ENCODE measurements at regions not wholly inside any gene's neighbourhood (a gene's known extent, or its start where the extent isn't known, plus 50 kb on each side); places are given as distances from the start of the nearest gene placed in this dataset.
A peak's percentile ranks its signal among the peaks of the same experiment; 100 is the strongest.

GRCh38 chr18:25962919-25963318, 127.5 kb downstream of the SS18 start:
- in situ Hi-C loops (cut with HindIII; ENCODE audit: low sequenced_read_pairs): no loop called here

GRCh38 chr18:25962176-25962575, 128.2 kb downstream of the SS18 start:
- in situ Hi-C loops (cut with HindIII; ENCODE audit: low sequenced_read_pairs): no loop called here
- peak; percentile 21 for DNase-seq (ENCODE audit: low spot score)

More at GRCh38 chr18:25962919-25963318, 127.5 kb downstream of the SS18 start:
- no peak for DNase-seq (ENCODE audit: low spot score)

GRCh38 chr18:25957017-25957416, 133.4 kb downstream of the SS18 start:
- in situ Hi-C loops (cut with HindIII; ENCODE audit: low sequenced_read_pairs): no loop called here
- DNase-seq (ENCODE audit: low spot score): no peak

GRCh38 chr18:25953111-25953510, 137.3 kb downstream of the SS18 start:
- in situ Hi-C loops (cut with HindIII; ENCODE audit: low sequenced_read_pairs): no loop called here
- DNase-seq (ENCODE audit: low spot score): no peak

GRCh38 chr18:25950321-25950720, 140.1 kb downstream of the SS18 start:
- no peak for DNase-seq (ENCODE audit: low spot score)
- in situ Hi-C loops (cut with HindIII; ENCODE audit: low sequenced_read_pairs): no loop called here

GRCh38 chr18:25946540-25946939, 143.9 kb downstream of the SS18 start:
- no peak for DNase-seq (ENCODE audit: low spot score)
- in situ Hi-C loops (cut with HindIII; ENCODE audit: low sequenced_read_pairs): no loop called here

- in situ Hi-C loops (cut with HindIII; ENCODE audit: low sequenced_read_pairs): no loop called here
- DNase-seq (ENCODE audit: low spot score): no peak
Observed at GRCh38 chr18:25935356-25935755, 155.1 kb downstream of the SS18 start.

GRCh38 chr18:25931126-25931525, 159.3 kb downstream of the SS18 start:
- in situ Hi-C loops (cut with HindIII; ENCODE audit: low sequenced_read_pairs): no loop called here
- no peak for DNase-seq (ENCODE audit: low spot score)

- in situ Hi-C loops (cut with HindIII; ENCODE audit: low sequenced_read_pairs): no loop called here
- DNase-seq (ENCODE audit: low spot score): no peak
Observed at GRCh38 chr18:25929787-25930186, 160.6 kb downstream of the SS18 start.

- in situ Hi-C loops (cut with HindIII; ENCODE audit: low sequenced_read_pairs): no loop called here
- DNase-seq (ENCODE audit: low spot score): no peak
Observed at GRCh38 chr18:25927830-25928229, 162.6 kb downstream of the SS18 start.

GRCh38 chr18:25923193-25923592, 167.2 kb downstream of the SS18 start:
- no peak for DNase-seq (ENCODE audit: low spot score)
- in situ Hi-C loops (cut with HindIII; ENCODE audit: low sequenced_read_pairs): no loop called here

- in situ Hi-C loops (cut with HindIII; ENCODE audit: low sequenced_read_pairs): no loop called here
Observed at GRCh38 chr18:25921677-25922421, 168.6 kb downstream of the SS18 start.

GRCh38 chr18:25915907-25916306, 174.5 kb downstream of the SS18 start:
- in situ Hi-C loops (cut with HindIII; ENCODE audit: low sequenced_read_pairs): no loop called here
- DNase-seq (ENCODE audit: low spot score): no peak

More at GRCh38 chr18:25921677-25922421, 168.6 kb downstream of the SS18 start:
- no peak for DNase-seq (ENCODE audit: low spot score)

GRCh38 chr18:25898965-25899364, 191.4 kb downstream of the SS18 start:
- peak; percentile 89 for DNase-seq (ENCODE audit: low spot score)
- in situ Hi-C loops (cut with HindIII; ENCODE audit: low sequenced_read_pairs): no loop called here

GRCh38 chr18:25896956-25897355, 193.5 kb downstream of the SS18 start:
- peak; percentile 90 for DNase-seq (ENCODE audit: low spot score)
- in situ Hi-C loops (cut with HindIII; ENCODE audit: low sequenced_read_pairs): no loop called here

- in situ Hi-C loops (cut with HindIII; ENCODE audit: low sequenced_read_pairs): no loop called here
- DNase-seq (ENCODE audit: low spot score): peak; percentile 64
Observed at GRCh38 chr18:25896178-25896780, 194.1 kb downstream of the SS18 start.

GRCh38 chr18:25895518-25895917, 194.9 kb downstream of the SS18 start:
- no peak for DNase-seq (ENCODE audit: low spot score)
- in situ Hi-C loops (cut with HindIII; ENCODE audit: low sequenced_read_pairs): no loop called here

- in situ Hi-C loops (cut with HindIII; ENCODE audit: low sequenced_read_pairs): no loop called here
Observed at GRCh38 chr18:25886283-25886682, 204.1 kb downstream of the SS18 start.

GRCh38 chr18:25883091-25883490, 207.3 kb downstream of the SS18 start:
- in situ Hi-C loops (cut with HindIII; ENCODE audit: low sequenced_read_pairs): no loop called here

More at GRCh38 chr18:25886283-25886682, 204.1 kb downstream of the SS18 start:
- DNase-seq (ENCODE audit: low spot score): no peak

GRCh38 chr18:25881149-25881548, 209.3 kb downstream of the SS18 start:
- in situ Hi-C loops (cut with HindIII; ENCODE audit: low sequenced_read_pairs): no loop called here
- no peak for DNase-seq (ENCODE audit: low spot score)

More at GRCh38 chr18:25883091-25883490, 207.3 kb downstream of the SS18 start:
- DNase-seq (ENCODE audit: low spot score): no peak

GRCh38 chr18:25880441-25880840, 210.0 kb downstream of the SS18 start:
- in situ Hi-C loops (cut with HindIII; ENCODE audit: low sequenced_read_pairs): no loop called here
- DNase-seq (ENCODE audit: low spot score): no peak

Data from G401 (cell line).